ENCODE measurements at regions not wholly inside any gene's neighbourhood (a gene's known extent, or its start where the extent isn't known, plus 50 kb on each side); places are given as distances from the start of the nearest gene placed in this dataset.

- TF ChIP-seq EZH2 (IDR thresholded peaks at IDR 0.05; ENCODE audit: insufficient read depth, poor library complexity, severe bottlenecking) (no peak), EZH2phosphoT487 (IDR thresholded peaks at IDR 0.05; ENCODE audit: insufficient read depth, low read depth) (no peak)
These were observed 246.3 kb downstream of the RBFOX3 start for GRCh38 chr17:79364315-79365094.

Data from GM23248 (cell line).